ENCODE measurements at regions not wholly inside any gene's neighbourhood (a gene's known extent, or its start where the extent isn't known, plus 50 kb on each side); places are given as distances from the start of the nearest gene placed in this dataset.

DNA sequence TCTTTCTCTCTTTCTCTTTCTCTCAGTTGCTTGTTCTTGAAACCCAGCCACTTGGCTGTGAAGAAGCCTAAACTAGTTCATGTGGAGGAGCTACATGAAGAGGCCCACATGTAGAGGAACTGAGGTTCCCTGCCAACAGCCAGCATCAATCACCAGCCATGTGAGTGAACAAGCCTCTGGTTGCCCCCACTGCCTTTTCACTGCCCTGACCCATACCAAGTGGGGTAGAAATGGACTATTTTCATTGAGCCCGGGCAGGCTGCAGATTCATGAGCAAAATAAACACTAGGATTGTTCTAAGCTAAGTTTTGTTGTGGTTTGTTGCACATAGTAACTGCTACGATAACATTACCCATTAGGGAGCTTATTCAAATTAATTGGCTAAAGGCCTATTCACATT, 78.7 kb upstream of the FAM216B start:
- peaks cover 4% of the 10 kb centered on the region for H3K4me1 ChIP-seq (ENCODE audit: control insufficient read depth, insufficient read depth, low read length)
- dilution Hi-C loops (cut with HindIII; ENCODE audit: low sequenced_read_pairs, unreplicated experiment): no loop called here
- WGBS, 2 experiments (ENCODE audit: extremely low coverage in 2 of 2, insufficient read length in 1 of 2): no CpG with 5 or more reads among the region's 2 CpGs

More for the DNA sequence above, 78.7 kb upstream of the FAM216B start:
- H3K27me3 ChIP-seq (ENCODE audit: control insufficient read depth, insufficient read depth, low read length): no peaks in the 10 kb centered on the region; the same call in 1 of the 2 replicates
- ATAC-seq (ENCODE audit: low read depth) (no peak), DNase-seq (no peak)
- H3K9me3 ChIP-seq (ENCODE audit: control insufficient read depth, insufficient read depth, low read length): no peaks in the 10 kb centered on the region
- no peak overlapping the region for H3K14ac ChIP-seq (replicated peaks; ENCODE audit: low read depth, low read length)
- no peaks in the 10 kb centered on the region for H4K20me1 ChIP-seq (ENCODE audit: insufficient read depth, low read length)
- H3K9ac ChIP-seq (ENCODE audit: low read depth, low read length): no peak overlapping the region
- no peak overlapping the region for H4K5ac ChIP-seq (ENCODE audit: low read depth, low read length)
- ChIA-PET CTCF (no interaction called here), POLR2A (ENCODE audit: unreplicated experiment) (no interaction called here)
- H2BK5ac ChIP-seq (ENCODE audit: low read depth, low read length, poor library complexity, severe bottlenecking): no peak overlapping the region
- no peak overlapping the region for H2AFZ ChIP-seq (replicated peaks; ENCODE audit: low read length, poor library complexity)
- H3K4ac ChIP-seq (ENCODE audit: low read depth, low read length): no peak overlapping the region
- no peak overlapping the region for H3K56ac ChIP-seq (ENCODE audit: extremely low read depth, insufficient read depth, low read length)
- BruUV-seq (replicated peaks): no TSS peak
- no peak overlapping the region for H2BK15ac ChIP-seq (ENCODE audit: low read depth, low read length)
- no peak overlapping the region for H2BK120ac ChIP-seq (ENCODE audit: low read depth, low read length)
- H2AK9ac ChIP-seq (replicated peaks; ENCODE audit: low read depth, low read length, poor library complexity): no peak overlapping the region
- no peak for TF ChIP-seq BHLHE40 (IDR thresholded peaks at IDR 0.05; ENCODE audit: low read depth, low read length)
- TF ChIP-seq ELK1 (IDR thresholded peaks at IDR 0.05; ENCODE audit: borderline replicate concordance, low read depth, low read length): no peak
- no peak for TF ChIP-seq SMC3 (IDR thresholded peaks at IDR 0.05; ENCODE audit: low read depth, low read length)
- TF ChIP-seq NFE2L2 (IDR thresholded peaks at IDR 0.05; ENCODE audit: low read depth, low read length): no peak
- no peak for TF ChIP-seq FOS (IDR thresholded peaks at IDR 0.05; ENCODE audit: low read depth, low read length)
- TF ChIP-seq RCOR1 (IDR thresholded peaks at IDR 0.05; ENCODE audit: insufficient replicate concordance, low read length): no peak
- no peak for TF ChIP-seq RFX5 (IDR thresholded peaks at IDR 0.05; ENCODE audit: low read depth, low read length)
- no peak for TF ChIP-seq CTCF (conservative IDR thresholded peaks at IDR 0.05; ENCODE audit: low read depth, low read length)
- TF ChIP-seq USF2 (IDR thresholded peaks at IDR 0.05; ENCODE audit: low read depth, low read length): no peak
- TF ChIP-seq CEBPB (IDR thresholded peaks at IDR 0.05; ENCODE audit: low read depth, low read length): no peak
- TF ChIP-seq POLR2A (IDR thresholded peaks at IDR 0.05; ENCODE audit: low read depth, low read length): no peak
- TF ChIP-seq RAD21 (IDR thresholded peaks at IDR 0.05; ENCODE audit: low read length): no peak
- no peak overlapping the region for H4K8ac ChIP-seq (ENCODE audit: low read depth in 2 of 2, low read length in 2 of 2)
- no peak overlapping the region for H3K4me3 ChIP-seq (ENCODE audit: insufficient read depth, low read depth, low read length)
- H3K23ac ChIP-seq (ENCODE audit: low read depth, low read length): no peak overlapping the region
- no peaks in the 10 kb centered on the region for H3K79me1 ChIP-seq (ENCODE audit: low read depth in 1 of 2, low read length in 2 of 2)
- H4K91ac ChIP-seq (ENCODE audit: insufficient read depth, low read depth, low read length): no peak overlapping the region
- intact Hi-C loops (cut with micrococcal nuclease) (no loop called here), in situ Hi-C loops (cut with MboI; ENCODE audit: low sequenced_read_pairs) (no loop called here)
- no peak overlapping the region for H3K4me2 ChIP-seq (ENCODE audit: low read depth, low read length)
- no peaks in the 10 kb centered on the region for H3K9me1 ChIP-seq (ENCODE audit: insufficient read depth, low read length)
- no peak overlapping the region for H3K27ac ChIP-seq (ENCODE audit: insufficient read depth, low read length)
- no peak overlapping the region for H2AK5ac ChIP-seq (ENCODE audit: low read depth, low read length)
- H3K18ac ChIP-seq (ENCODE audit: low read depth, low read length): no peak overlapping the region
- no peaks in the 10 kb centered on the region for H3K36me3 ChIP-seq (ENCODE audit: control insufficient read depth, insufficient read depth, low read length)
- no peak overlapping the region for H2BK20ac ChIP-seq (ENCODE audit: low read depth, low read length)

Data from IMR-90 (cell line).